HEK293 (cell line): ENCODE measurements at regions not wholly inside any gene's neighbourhood (a gene's known extent, or its start where the extent isn't known, plus 50 kb on each side); places are given as distances from the start of the nearest gene placed in this dataset.

ENCODE experiments used
- CTCF ChIA-PET: fragments of 350-600 bp; formaldehyde crosslinking; extraction: SDS; loops from one replicate; lab custom pipeline; 2021; ENCODE audit warnings: antibody characterized with exemption; lab: Yijun Ruan, JAX
- POLR2A ChIA-PET: fragments of 300-600 bp; formaldehyde crosslinking; extraction: SDS; loops from one replicate; lab custom pipeline; 2020; ENCODE audit warnings: antibody characterized with exemption, inconsistent platforms; lab: Yijun Ruan, JAX
- H3K27ac ChIP-seq: fragments of 200-500 bp; sonication (Bioruptor generic); 2 replicates; pipeline ENCODE4 v1.5.1; 2014; ENCODE audit warnings: low read depth, low read length, control low read depth, inconsistent platforms; ENCODE audit errors: extremely low read depth
- H3K36me3 ChIP-seq, 2 experiments: fragments of 200-500 bp in 1 of 2; sonication (Bioruptor generic) in 1 of 2; 1 replicate in 1 of 2; 2 replicates in 1 of 2; pipeline ENCODE4 v1.5.1; 2014 to 2017; ENCODE audit warnings: inconsistent platforms in 2 of 2, low read length in 2 of 2; ENCODE audit not compliant: control insufficient read depth in 2 of 2, insufficient read depth in 1 of 2
- H3K4me1 ChIP-seq: fragments of 200-500 bp; sonication (Bioruptor generic); 2 replicates; pipeline ENCODE4 v1.5.1; 2014; ENCODE audit warnings: mild to moderate bottlenecking, low read length, inconsistent platforms; ENCODE audit not compliant: control insufficient read depth, insufficient read depth
- H3K4me3 ChIP-seq: 2 replicates; pipeline ENCODE4 v1.5.1; 2011; ENCODE audit warnings: low read depth, mild to moderate bottlenecking, control low read depth, low read length, moderate library complexity
- H3K9me3 ChIP-seq: fragments of 200-500 bp; sonication (Bioruptor generic); 2 replicates; pipeline ENCODE4 v1.5.1; 2014; ENCODE audit warnings: low read depth, low read length, inconsistent platforms; ENCODE audit not compliant: control insufficient read depth, insufficient read depth
- GLI2 ChIP-seq: fragments of 450-650 bp; formaldehyde crosslinking; IDR thresholded peaks from 2 replicates; pipeline ENCODE4; 2017; ENCODE audit warnings: missing biosample characterization, missing genetic modification characterization, low read depth, borderline replicate concordance
- PRDM4 ChIP-seq: fragments of 450-650 bp; formaldehyde crosslinking; IDR thresholded peaks from 2 replicates; pipeline ENCODE4 v1.5.1; 2017; ENCODE audit warnings: missing biosample characterization, missing genetic modification characterization
- REPIN1 ChIP-seq: fragments of 450-650 bp; formaldehyde crosslinking; IDR thresholded peaks from 2 replicates; pipeline ENCODE4 v1.5.1; 2017; ENCODE audit warnings: missing biosample characterization, missing genetic modification characterization, low read depth
- SALL2 ChIP-seq: fragments of 450-650 bp; formaldehyde crosslinking; IDR thresholded peaks from 2 replicates; pipeline ENCODE4 v1.5.0; 2017; ENCODE audit warnings: missing biosample characterization, mild to moderate bottlenecking, missing genetic modification characterization, borderline replicate concordance
- YY2 ChIP-seq: fragments of 450-650 bp; formaldehyde crosslinking; IDR thresholded peaks from 2 replicates; pipeline ENCODE4 v1.5.1; 2016; ENCODE audit warnings: missing biosample characterization, missing genetic modification characterization
- ZFP3 ChIP-seq: fragments of 450-650 bp; formaldehyde crosslinking; IDR thresholded peaks from 2 replicates; pipeline ENCODE4 v1.5.1; 2016; ENCODE audit warnings: low read depth, missing biosample characterization, missing genetic modification characterization
- ZFP41 ChIP-seq: fragments of 450-650 bp; formaldehyde crosslinking; IDR thresholded peaks from 2 replicates; pipeline ENCODE4 v1.5.1; 2016; ENCODE audit warnings: missing biosample characterization, missing genetic modification characterization, borderline replicate concordance
- ZFP69B ChIP-seq: fragments of 450-650 bp; formaldehyde crosslinking; IDR thresholded peaks from 2 replicates; pipeline ENCODE4 v1.5.1; 2016; ENCODE audit warnings: missing biosample characterization, missing genetic modification characterization
- ZNF146 ChIP-seq: fragments of 450-650 bp; formaldehyde crosslinking; IDR thresholded peaks from 2 replicates; pipeline ENCODE4 v1.5.1; 2016; ENCODE audit warnings: missing biosample characterization, missing genetic modification characterization
- ZNF174 ChIP-seq: fragments of 450-650 bp; formaldehyde crosslinking; IDR thresholded peaks from 2 replicates; pipeline ENCODE4 v1.5.0; 2017; ENCODE audit warnings: missing biosample characterization, mild to moderate bottlenecking, missing genetic modification characterization
- ZNF311 ChIP-seq: fragments of 450-650 bp; formaldehyde crosslinking; IDR thresholded peaks from 2 replicates; pipeline ENCODE4 v1.5.1; 2017; ENCODE audit warnings: missing biosample characterization, missing genetic modification characterization, borderline replicate concordance
- ZNF324 ChIP-seq: fragments of 450-650 bp; formaldehyde crosslinking; IDR thresholded peaks from 2 replicates; pipeline ENCODE4 v1.5.1; 2016; ENCODE audit warnings: missing biosample characterization, missing genetic modification characterization
- ZNF394 ChIP-seq: fragments of 450-650 bp; formaldehyde crosslinking; IDR thresholded peaks from 2 replicates; pipeline ENCODE4 v1.5.1; 2016; ENCODE audit warnings: missing biosample characterization, missing genetic modification characterization, mild to moderate bottlenecking, moderate library complexity, borderline replicate concordance
- ZNF423 ChIP-seq: fragments of 450-650 bp; formaldehyde crosslinking; IDR thresholded peaks from 2 replicates; pipeline ENCODE4 v1.5.1; 2016; ENCODE audit warnings: missing biosample characterization, missing genetic modification characterization
- ZNF433 ChIP-seq: fragments of 450-650 bp; formaldehyde crosslinking; IDR thresholded peaks from 2 replicates; pipeline ENCODE4 v1.5.1; 2016; ENCODE audit warnings: missing biosample characterization, missing genetic modification characterization, low read depth
- ZNF48 ChIP-seq: fragments of 450-650 bp; formaldehyde crosslinking; IDR thresholded peaks from 2 replicates; pipeline ENCODE4 v1.5.1; 2016; ENCODE audit warnings: missing biosample characterization, missing genetic modification characterization
- ZNF530 ChIP-seq: fragments of 450-650 bp; formaldehyde crosslinking; IDR thresholded peaks from 2 replicates; pipeline ENCODE4 v1.5.1; 2016; ENCODE audit warnings: low read depth, missing biosample characterization, missing genetic modification characterization
- ZNF549 ChIP-seq: fragments of 450-650 bp; IDR thresholded peaks from 2 replicates; pipeline ENCODE4 v1.5.1; 2018; ENCODE audit warnings: missing biosample characterization, missing genetic modification characterization, mild to moderate bottlenecking, inconsistent platforms, moderate library complexity
- ZNF555 ChIP-seq: fragments of 450-650 bp; formaldehyde crosslinking; conservative IDR thresholded peaks from 2 replicates; pipeline ENCODE4 v1.5.1; 2017; ENCODE audit warnings: missing biosample characterization, mild to moderate bottlenecking, missing genetic modification characterization, inconsistent platforms
- ZNF596 ChIP-seq: fragments of 450-650 bp; IDR thresholded peaks from 2 replicates; pipeline ENCODE4 v1.5.0; 2018; ENCODE audit warnings: missing biosample characterization, mild to moderate bottlenecking, missing genetic modification characterization, moderate library complexity
- ZNF623 ChIP-seq: fragments of 450-650 bp; formaldehyde crosslinking; IDR thresholded peaks from 2 replicates; pipeline ENCODE4 v1.5.1; 2016; ENCODE audit warnings: missing biosample characterization, missing genetic modification characterization
- ZSCAN30 ChIP-seq: fragments of 450-650 bp; IDR thresholded peaks from 2 replicates; pipeline ENCODE4 v1.5.1; 2018; ENCODE audit warnings: missing biosample characterization, mild to moderate bottlenecking, missing genetic modification characterization, moderate library complexity
- TF ChIP-seq, protein P1 (sequence below): fragments of 450-650 bp; formaldehyde crosslinking; IDR thresholded peaks from 2 replicates; pipeline ENCODE4 v1.5.1; 2016; ENCODE audit warnings: missing biosample characterization, missing genetic modification characterization
- TF ChIP-seq, protein P2 (sequence below): fragments of 450-650 bp; formaldehyde crosslinking; IDR thresholded peaks from 2 replicates; pipeline ENCODE4 v1.5.1; 2016; ENCODE audit warnings: missing biosample characterization, missing genetic modification characterization
- TF ChIP-seq, protein P3 (sequence below): fragments of 450-650 bp; formaldehyde crosslinking; IDR thresholded peaks from 2 replicates; pipeline ENCODE4 v1.5.1; 2016; ENCODE audit warnings: missing biosample characterization, missing genetic modification characterization
- TF ChIP-seq, protein P4 (sequence below): fragments of 450-650 bp; formaldehyde crosslinking; IDR thresholded peaks from 2 replicates; pipeline ENCODE4 v1.5.1; 2016; ENCODE audit warnings: missing biosample characterization, missing genetic modification characterization

- H3K27ac ChIP-seq: no peak overlapping the region
- H3K4me3 ChIP-seq: no peak overlapping the region
- H3K9me3 ChIP-seq: no peaks in the 10 kb centered on the region
- H3K4me1 ChIP-seq: no peaks in the 10 kb centered on the region
- TF ChIP-seq, protein P1, sequence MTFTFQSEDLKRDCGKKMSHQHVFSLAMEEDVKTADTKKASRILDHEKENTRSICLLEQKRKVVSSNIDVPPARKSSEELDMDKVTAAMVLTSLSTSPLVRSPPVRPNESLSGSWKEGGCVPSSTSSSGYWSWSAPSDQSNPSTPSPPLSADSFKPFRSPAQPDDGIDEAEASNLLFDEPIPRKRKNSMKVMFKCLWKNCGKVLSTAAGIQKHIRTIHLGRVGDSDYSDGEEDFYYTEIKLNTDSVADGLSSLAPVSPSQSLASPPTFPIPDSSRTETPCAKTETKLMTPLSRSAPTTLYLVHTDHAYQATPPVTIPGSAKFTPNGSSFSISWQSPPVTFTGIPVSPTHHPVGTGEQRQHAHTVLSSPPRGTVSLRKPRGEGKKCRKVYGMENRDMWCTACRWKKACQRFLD (tag by site-specific recombination): no peak
- TF ChIP-seq ZNF623 (no peak), SALL2 (tag by site-specific recombination) (no peak), REPIN1 (tag by site-specific recombination) (no peak)
- TF ChIP-seq, protein P2, sequence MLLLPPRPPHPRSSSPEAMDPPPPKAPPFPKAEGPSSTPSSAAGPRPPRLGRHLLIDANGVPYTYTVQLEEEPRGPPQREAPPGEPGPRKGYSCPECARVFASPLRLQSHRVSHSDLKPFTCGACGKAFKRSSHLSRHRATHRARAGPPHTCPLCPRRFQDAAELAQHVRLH: no peak
- no peaks in the 10 kb centered on the region for H3K36me3 ChIP-seq
- ChIA-PET CTCF (no interaction called here), POLR2A (no interaction called here)
Measured at GRCh38 chr18:73737990-73738389, 409.6 kb downstream of the FBXO15 start.

- TF ChIP-seq ZNF48 (no peak), ZNF549 (tag by site-specific recombination) (no peak), ZNF433 (tag by site-specific recombination) (no peak), ZNF324 (tag by site-specific recombination) (no peak), ZFP69B (tag by site-specific recombination) (no peak), ZNF174 (tag by site-specific recombination) (no peak), ZFP41 (no peak), ZNF555 (no peak), YY2 (tag by site-specific recombination) (no peak), ZNF311 (no peak)
- TF ChIP-seq, protein P2: no peak
- TF ChIP-seq, protein P3, sequence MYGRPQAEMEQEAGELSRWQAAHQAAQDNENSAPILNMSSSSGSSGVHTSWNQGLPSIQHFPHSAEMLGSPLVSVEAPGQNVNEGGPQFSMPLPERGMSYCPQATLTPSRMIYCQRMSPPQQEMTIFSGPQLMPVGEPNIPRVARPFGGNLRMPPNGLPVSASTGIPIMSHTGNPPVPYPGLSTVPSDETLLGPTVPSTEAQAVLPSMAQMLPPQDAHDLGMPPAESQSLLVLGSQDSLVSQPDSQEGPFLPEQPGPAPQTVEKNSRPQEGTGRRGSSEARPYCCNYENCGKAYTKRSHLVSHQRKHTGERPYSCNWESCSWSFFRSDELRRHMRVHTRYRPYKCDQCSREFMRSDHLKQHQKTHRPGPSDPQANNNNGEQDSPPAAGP (tag by site-specific recombination): no peak
- TF ChIP-seq, protein P4, sequence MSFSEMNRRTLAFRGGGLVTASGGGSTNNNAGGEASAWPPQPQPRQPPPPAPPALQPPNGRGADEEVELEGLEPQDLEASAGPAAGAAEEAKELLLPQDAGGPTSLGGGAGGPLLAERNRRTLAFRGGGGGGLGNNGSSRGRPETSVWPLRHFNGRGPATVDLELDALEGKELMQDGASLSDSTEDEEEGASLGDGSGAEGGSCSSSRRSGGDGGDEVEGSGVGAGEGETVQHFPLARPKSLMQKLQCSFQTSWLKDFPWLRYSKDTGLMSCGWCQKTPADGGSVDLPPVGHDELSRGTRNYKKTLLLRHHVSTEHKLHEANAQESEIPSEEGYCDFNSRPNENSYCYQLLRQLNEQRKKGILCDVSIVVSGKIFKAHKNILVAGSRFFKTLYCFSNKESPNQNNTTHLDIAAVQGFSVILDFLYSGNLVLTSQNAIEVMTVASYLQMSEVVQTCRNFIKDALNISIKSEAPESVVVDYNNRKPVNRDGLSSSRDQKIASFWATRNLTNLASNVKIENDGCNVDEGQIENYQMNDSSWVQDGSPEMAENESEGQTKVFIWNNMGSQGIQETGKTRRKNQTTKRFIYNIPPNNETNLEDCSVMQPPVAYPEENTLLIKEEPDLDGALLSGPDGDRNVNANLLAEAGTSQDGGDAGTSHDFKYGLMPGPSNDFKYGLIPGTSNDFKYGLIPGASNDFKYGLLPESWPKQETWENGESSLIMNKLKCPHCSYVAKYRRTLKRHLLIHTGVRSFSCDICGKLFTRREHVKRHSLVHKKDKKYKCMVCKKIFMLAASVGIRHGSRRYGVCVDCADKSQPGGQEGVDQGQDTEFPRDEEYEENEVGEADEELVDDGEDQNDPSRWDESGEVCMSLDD (tag by site-specific recombination): no peak
- ChIA-PET CTCF (no interaction called here), POLR2A (interaction anchor here (0.6 kb wide), 1 partner anchor 1475 kb away, joined by 4 read pairs; the partner anchor contains the start of gene TSHZ1)
Measured at GRCh38 chr18:73735836-73736235, 411.8 kb downstream of the FBXO15 start.

DNA sequence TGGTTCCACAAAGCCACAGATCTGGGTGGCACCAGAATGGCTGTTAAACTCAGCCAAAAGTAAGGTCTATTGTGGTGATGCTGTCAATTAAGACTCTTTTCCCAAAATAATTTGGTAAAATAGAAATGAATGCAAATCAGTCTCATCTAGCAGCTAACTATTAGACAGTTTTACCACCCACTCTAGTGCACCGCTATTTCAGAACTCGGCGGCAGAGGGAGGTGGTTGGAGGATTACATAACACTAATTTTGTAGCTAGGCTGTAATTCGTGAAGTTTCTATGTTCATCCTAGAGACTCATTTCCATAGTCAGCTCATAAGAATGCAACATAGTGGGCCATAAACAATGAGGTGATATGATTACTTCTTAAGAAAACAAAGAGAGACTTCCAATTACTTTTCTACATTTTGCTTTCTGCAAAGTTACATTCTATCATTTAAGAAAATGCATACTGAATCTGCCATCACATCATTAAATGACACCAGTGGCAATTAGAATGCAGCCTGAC is 413.8 kb downstream of the FBXO15 start:
- ChIA-PET POLR2A (no interaction called here), CTCF (no interaction called here)
- H3K4me3 ChIP-seq: no peak overlapping the region
- H3K27ac ChIP-seq: no peak overlapping the region
- H3K36me3 ChIP-seq: no peaks in the 10 kb centered on the region
- no peaks in the 10 kb centered on the region for H3K4me1 ChIP-seq
- H3K9me3 ChIP-seq: no peaks in the 10 kb centered on the region
- TF ChIP-seq ZNF596 (tag by site-specific recombination): no peak
- TF ChIP-seq ZSCAN30 (tag by site-specific recombination): no peak
- TF ChIP-seq PRDM4 (tag by site-specific recombination): no peak
- no peak for TF ChIP-seq ZFP3
- no peak for TF ChIP-seq ZNF530 (tag by site-specific recombination)
- no peak for TF ChIP-seq ZNF423 (tag by site-specific recombination)
- TF ChIP-seq GLI2 (tag by site-specific recombination): no peak
- no peak for TF ChIP-seq ZNF146 (tag by site-specific recombination)
- TF ChIP-seq ZNF394 (tag by site-specific recombination): no peak

More at GRCh38 chr18:73735836-73736235, 411.8 kb downstream of the FBXO15 start:
- H3K4me1 ChIP-seq: no peaks in the 10 kb centered on the region
- H3K36me3 ChIP-seq: no peaks in the 10 kb centered on the region
- H3K27ac ChIP-seq: no peak overlapping the region
- H3K9me3 ChIP-seq: no peaks in the 10 kb centered on the region
- no peak overlapping the region for H3K4me3 ChIP-seq
